ENCODE measurements at regions not wholly inside any gene's neighbourhood (a gene's known extent, or its start where the extent isn't known, plus 50 kb on each side); places are given as distances from the start of the nearest gene placed in this dataset.

- TF ChIP-seq TAF1 (IDR thresholded peaks at IDR 0.05; ENCODE audit: low read depth, low read length) (no peak), POLR2A (IDR thresholded peaks at IDR 0.05; ENCODE audit: low read depth, low read length) (no peak), SPI1 (IDR thresholded peaks at IDR 0.05; ENCODE audit: low read depth, low read length) (no peak), PAX5 (IDR thresholded peaks at IDR 0.05; ENCODE audit: insufficient read depth, low read length, severe bottlenecking) (no peak), POU2F2 (IDR thresholded peaks at IDR 0.05; ENCODE audit: low read depth, low read length) (no peak), POLR2AphosphoS5 (IDR thresholded peaks at IDR 0.05; ENCODE audit: low read depth, low read length) (no peak)
- DNase-seq (ENCODE audit: insufficient read length, low spot score) (no peak), FAIRE-seq (no peak)
These were observed 142.5 kb upstream of the SYT13 start for GRCh38 chr11:45428541-45429230.

- TF ChIP-seq SPI1 (IDR thresholded peaks at IDR 0.05; ENCODE audit: low read depth, low read length) (no peak), POLR2A (IDR thresholded peaks at IDR 0.05; ENCODE audit: low read depth, low read length) (no peak), POLR2AphosphoS5 (IDR thresholded peaks at IDR 0.05; ENCODE audit: low read depth, low read length) (no peak), PAX5 (IDR thresholded peaks at IDR 0.05; ENCODE audit: insufficient read depth, low read length, severe bottlenecking) (no peak), TAF1 (IDR thresholded peaks at IDR 0.05; ENCODE audit: low read depth, low read length) (no peak), POU2F2 (IDR thresholded peaks at IDR 0.05; ENCODE audit: low read depth, low read length) (no peak)
- no peak for FAIRE-seq
These were observed 142.0 kb upstream of the SYT13 start for GRCh38 chr11:45428116-45428515.

GRCh38 chr11:45424411-45425180 lies 138.5 kb upstream of the SYT13 start:
- no peak for TF ChIP-seq PAX5 (IDR thresholded peaks at IDR 0.05; ENCODE audit: insufficient read depth, low read length, severe bottlenecking)
- TF ChIP-seq SPI1 (IDR thresholded peaks at IDR 0.05; ENCODE audit: low read depth, low read length) = no peak
- TF ChIP-seq TAF1 (IDR thresholded peaks at IDR 0.05; ENCODE audit: low read depth, low read length) = no peak
- no peak for TF ChIP-seq POLR2A (IDR thresholded peaks at IDR 0.05; ENCODE audit: low read depth, low read length)
- TF ChIP-seq POLR2AphosphoS5 (IDR thresholded peaks at IDR 0.05; ENCODE audit: low read depth, low read length) = no peak
- no peak for TF ChIP-seq POU2F2 (IDR thresholded peaks at IDR 0.05; ENCODE audit: low read depth, low read length)
- FAIRE-seq (no peak), DNase-seq (ENCODE audit: insufficient read length, low spot score) (no peak)

More at GRCh38 chr11:45428116-45428515, 142.0 kb upstream of the SYT13 start:
- DNase-seq (ENCODE audit: insufficient read length, low spot score) = no peak

GRCh38 chr11:45423475-45424120 lies 137.5 kb upstream of the SYT13 start:
- DNase-seq (ENCODE audit: insufficient read length, low spot score) (no peak), FAIRE-seq (no peak)
- TF ChIP-seq SPI1 (IDR thresholded peaks at IDR 0.05; ENCODE audit: low read depth, low read length) = no peak
- no peak for TF ChIP-seq POU2F2 (IDR thresholded peaks at IDR 0.05; ENCODE audit: low read depth, low read length)
- no peak for TF ChIP-seq POLR2AphosphoS5 (IDR thresholded peaks at IDR 0.05; ENCODE audit: low read depth, low read length)
- no peak for TF ChIP-seq TAF1 (IDR thresholded peaks at IDR 0.05; ENCODE audit: low read depth, low read length)
- TF ChIP-seq POLR2A (IDR thresholded peaks at IDR 0.05; ENCODE audit: low read depth, low read length) = no peak
- TF ChIP-seq PAX5 (IDR thresholded peaks at IDR 0.05; ENCODE audit: insufficient read depth, low read length, severe bottlenecking) = no peak

GRCh38 chr11:45423036-45423435 lies 136.9 kb upstream of the SYT13 start:
- TF ChIP-seq POLR2AphosphoS5 (IDR thresholded peaks at IDR 0.05; ENCODE audit: low read depth, low read length) = no peak
- TF ChIP-seq POLR2A (IDR thresholded peaks at IDR 0.05; ENCODE audit: low read depth, low read length) = no peak
- no peak for TF ChIP-seq SPI1 (IDR thresholded peaks at IDR 0.05; ENCODE audit: low read depth, low read length)
- TF ChIP-seq POU2F2 (IDR thresholded peaks at IDR 0.05; ENCODE audit: low read depth, low read length) = no peak
- no peak for TF ChIP-seq PAX5 (IDR thresholded peaks at IDR 0.05; ENCODE audit: insufficient read depth, low read length, severe bottlenecking)
- TF ChIP-seq TAF1 (IDR thresholded peaks at IDR 0.05; ENCODE audit: low read depth, low read length) = no peak
- FAIRE-seq (no peak), DNase-seq (ENCODE audit: insufficient read length, low spot score) (no peak)

GRCh38 chr11:45414088-45414487 lies 127.9 kb upstream of the SYT13 start:
- FAIRE-seq (no peak), DNase-seq (ENCODE audit: insufficient read length, low spot score) (no peak)
- TF ChIP-seq POLR2AphosphoS5 (IDR thresholded peaks at IDR 0.05; ENCODE audit: low read depth, low read length) (no peak), PAX5 (IDR thresholded peaks at IDR 0.05; ENCODE audit: insufficient read depth, low read length, severe bottlenecking) (no peak), TAF1 (IDR thresholded peaks at IDR 0.05; ENCODE audit: low read depth, low read length) (no peak), POLR2A (IDR thresholded peaks at IDR 0.05; ENCODE audit: low read depth, low read length) (no peak), POU2F2 (IDR thresholded peaks at IDR 0.05; ENCODE audit: low read depth, low read length) (no peak), SPI1 (IDR thresholded peaks at IDR 0.05; ENCODE audit: low read depth, low read length) (no peak)

- DNase-seq (ENCODE audit: insufficient read length, low spot score) = no peak
- TF ChIP-seq POU2F2 (IDR thresholded peaks at IDR 0.05; ENCODE audit: low read depth, low read length) = no peak
- no peak for TF ChIP-seq POLR2A (IDR thresholded peaks at IDR 0.05; ENCODE audit: low read depth, low read length)
- TF ChIP-seq PAX5 (IDR thresholded peaks at IDR 0.05; ENCODE audit: insufficient read depth, low read length, severe bottlenecking) = no peak
- TF ChIP-seq POLR2AphosphoS5 (IDR thresholded peaks at IDR 0.05; ENCODE audit: low read depth, low read length) = no peak
- TF ChIP-seq SPI1 (IDR thresholded peaks at IDR 0.05; ENCODE audit: low read depth, low read length) = no peak
- FAIRE-seq = no peak
These were observed 127.2 kb upstream of the SYT13 start for GRCh38 chr11:45413156-45413858.

- DNase-seq (ENCODE audit: insufficient read length, low spot score) = no peak
- no peak for FAIRE-seq
These were observed 126.4 kb upstream of the SYT13 start for GRCh38 chr11:45412521-45412920.

More at GRCh38 chr11:45412521-45412920, 126.4 kb upstream of the SYT13 start:
- TF ChIP-seq POLR2A (IDR thresholded peaks at IDR 0.05; ENCODE audit: low read depth, low read length) = no peak
- TF ChIP-seq TAF1 (IDR thresholded peaks at IDR 0.05; ENCODE audit: low read depth, low read length) = no peak
- no peak for TF ChIP-seq POLR2AphosphoS5 (IDR thresholded peaks at IDR 0.05; ENCODE audit: low read depth, low read length)
- no peak for TF ChIP-seq PAX5 (IDR thresholded peaks at IDR 0.05; ENCODE audit: insufficient read depth, low read length, severe bottlenecking)
- no peak for TF ChIP-seq SPI1 (IDR thresholded peaks at IDR 0.05; ENCODE audit: low read depth, low read length)
- TF ChIP-seq POU2F2 (IDR thresholded peaks at IDR 0.05; ENCODE audit: low read depth, low read length) = no peak
